GM19240 (cell line): ENCODE measurements at regions not wholly inside any gene's neighbourhood (a gene's known extent, or its start where the extent isn't known, plus 50 kb on each side); places are given as distances from the start of the nearest gene placed in this dataset.
"Not testable (repeated sequence)": the region's sequence is repeated elsewhere in the genome, so short reads cannot be mapped to it uniquely, and the experiment has no call there.

Source experiments
- DNase-seq: peaks from one replicate; pipeline ENCODE4 v3.0.0; 2011; ENCODE audit warnings: low spot score; ENCODE audit not compliant: insufficient read length

GRCh38 chr9:36462245-36462644 lies 62.2 kb upstream of the RNF38 start:
- no peak for DNase-seq

GRCh38 chr9:36461323-36461722 lies 61.3 kb upstream of the RNF38 start:
- DNase-seq = no peak

- DNase-seq = not testable (repeated sequence)
These were observed 58.4 kb upstream of the RNF38 start for GRCh38 chr9:36458430-36458915.

GRCh38 chr9:36457836-36458429 lies 57.9 kb upstream of the RNF38 start:
- DNase-seq = no peak

- DNase-seq = no peak
These were observed 56.5 kb upstream of the RNF38 start for GRCh38 chr9:36456480-36457065.

- no peak for DNase-seq
These were observed 51.9 kb upstream of the RNF38 start for GRCh38 chr9:36451949-36452348.

GRCh38 chr9:36450110-36450732 lies 50.2 kb upstream of the RNF38 start:
- DNase-seq = no peak
